Suppressor macrophage treated with lipopolysaccharide for 4 hours (primary cell): ENCODE measurements at regions not wholly inside any gene's neighbourhood (a gene's known extent, or its start where the extent isn't known, plus 50 kb on each side); places are given as distances from the start of the nearest gene placed in this dataset.
"Not testable (repeated sequence)": the region's sequence is repeated elsewhere in the genome, so short reads cannot be mapped to it uniquely, and the experiment has no call there.

Source experiments
- DNase-seq: peaks from one replicate; pipeline ENCODE4 v3.0.0-alpha.2; 2020

- DNase-seq, result no peak
Observed at GRCh38 chr12:94916663-94917062, 86.8 kb downstream of the NDUFA12 start.

GRCh38 chr12:94909663-94910062 lies 93.8 kb downstream of the NDUFA12 start:
- no peak for DNase-seq

- not testable (repeated sequence) for DNase-seq
Observed at GRCh38 chr12:94905749-94906148, 97.7 kb downstream of the NDUFA12 start.

GRCh38 chr12:94900496-94900895 lies 103.0 kb downstream of the NDUFA12 start:
- no peak for DNase-seq

- DNase-seq, result no peak
Observed at GRCh38 chr12:94898388-94898787, 105.1 kb downstream of the NDUFA12 start.

- no peak for DNase-seq
Observed at GRCh38 chr12:94892544-94893267, 110.8 kb downstream of the NDUFA12 start.

GRCh38 chr12:94889445-94890210 lies 113.9 kb downstream of the NDUFA12 start:
- DNase-seq, result no peak

GRCh38 chr12:94879542-94879941 lies 124.0 kb downstream of the NDUFA12 start:
- DNase-seq, result no peak

- DNase-seq, result no peak
Observed at GRCh38 chr12:94875525-94875924, 128.0 kb downstream of the NDUFA12 start.

GRCh38 chr12:94874518-94875302 lies 128.8 kb downstream of the NDUFA12 start:
- no peak for DNase-seq

GRCh38 chr12:94873734-94874517 lies 129.6 kb downstream of the NDUFA12 start:
- DNase-seq, result no peak

- DNase-seq, result peak; percentile 15
Observed at GRCh38 chr12:94872971-94873733, 130.3 kb downstream of the NDUFA12 start.

GRCh38 chr12:94872671-94872970 lies 130.9 kb downstream of the NDUFA12 start:
- DNase-seq, result no peak

GRCh38 chr12:94872007-94872653 lies 131.4 kb downstream of the NDUFA12 start:
- no peak for DNase-seq

- no peak for DNase-seq
Observed at GRCh38 chr12:94870511-94870910, 133.0 kb downstream of the NDUFA12 start.

GRCh38 chr12:94868161-94868560 lies 135.3 kb downstream of the NDUFA12 start:
- DNase-seq, result no peak

GRCh38 chr12:94867066-94867855 lies 136.2 kb downstream of the NDUFA12 start:
- DNase-seq, result peak; percentile 52

GRCh38 chr12:94864987-94865386 lies 138.5 kb downstream of the NDUFA12 start:
- no peak for DNase-seq

- DNase-seq, result no peak
Observed at GRCh38 chr12:94863321-94864035, 140.0 kb downstream of the NDUFA12 start.

GRCh38 chr12:94862421-94862820 lies 141.1 kb downstream of the NDUFA12 start:
- DNase-seq, result no peak
